ENCODE measurements at regions not wholly inside any gene's neighbourhood (a gene's known extent, or its start where the extent isn't known, plus 50 kb on each side); places are given as distances from the start of the nearest gene placed in this dataset.

DNA sequence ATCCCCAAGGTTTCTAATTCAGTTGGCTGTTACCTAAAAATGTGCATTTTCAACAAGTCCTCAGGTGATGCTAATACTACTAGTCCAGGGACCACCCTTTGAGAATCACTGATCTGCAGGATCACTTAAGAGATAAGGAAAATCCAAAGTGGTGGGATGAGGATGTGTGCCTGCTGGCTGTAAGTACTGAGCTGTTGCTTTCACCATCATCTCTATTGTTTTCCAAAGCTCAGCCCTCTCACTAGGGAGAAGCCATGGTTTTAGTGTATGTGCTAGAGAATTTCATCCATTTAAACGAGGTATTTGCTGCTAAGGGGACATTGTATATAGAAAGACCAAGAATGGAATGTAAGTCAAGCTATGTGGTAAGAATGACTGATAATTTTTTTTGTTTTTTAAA is 202.3 kb downstream of the KIF21A start:
- in situ Hi-C loops (cut with HindIII; ENCODE audit: low sequenced_read_pairs) = no loop called here

DNA sequence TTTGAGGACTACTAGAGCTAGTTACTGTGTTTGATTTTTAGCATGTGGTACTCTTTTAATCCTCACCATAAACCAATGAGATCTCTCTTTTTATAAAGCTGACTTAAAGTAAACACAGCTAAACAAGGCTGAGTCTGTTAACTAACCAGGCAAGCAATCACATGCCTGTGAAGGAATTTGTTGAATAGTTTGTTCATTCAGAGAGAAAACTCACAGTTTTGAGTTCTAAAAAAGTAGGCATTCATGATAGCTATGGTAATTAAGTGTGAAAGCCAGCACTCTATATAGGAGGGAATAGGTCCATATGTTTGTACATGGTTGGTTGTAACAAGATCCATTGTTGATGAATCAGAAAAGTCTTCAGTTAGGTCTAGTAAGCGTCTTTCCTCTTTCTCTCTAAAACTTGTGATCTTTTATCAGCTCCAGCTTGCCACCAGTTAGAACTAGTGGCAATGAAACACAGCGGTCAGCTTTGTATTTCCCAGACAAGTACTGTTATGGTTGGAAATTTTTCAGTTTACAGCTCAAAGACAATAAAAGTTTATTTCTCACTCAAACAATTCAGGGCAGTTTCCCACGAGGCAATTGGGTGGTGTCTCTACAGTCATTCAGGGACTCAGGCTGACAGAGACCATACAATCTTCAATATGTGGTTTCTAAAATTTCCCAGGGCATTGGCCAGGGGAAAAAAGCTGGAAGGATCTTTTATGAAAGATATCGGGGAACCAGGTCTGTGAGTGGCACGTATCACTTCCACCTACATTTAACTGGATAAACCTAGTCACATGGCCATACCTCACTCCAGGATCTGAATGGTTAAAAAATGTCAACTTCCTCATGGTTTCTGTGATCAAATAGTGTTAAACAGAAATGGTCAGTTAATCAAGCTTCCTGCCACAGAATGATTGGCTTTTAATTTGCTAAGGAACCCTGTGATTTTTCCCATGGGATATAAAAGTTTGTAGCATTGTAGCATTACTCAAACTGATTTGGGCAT is 203.1 kb downstream of the KIF21A start:
- in situ Hi-C loops (cut with HindIII; ENCODE audit: low sequenced_read_pairs) = no loop called here

DNA sequence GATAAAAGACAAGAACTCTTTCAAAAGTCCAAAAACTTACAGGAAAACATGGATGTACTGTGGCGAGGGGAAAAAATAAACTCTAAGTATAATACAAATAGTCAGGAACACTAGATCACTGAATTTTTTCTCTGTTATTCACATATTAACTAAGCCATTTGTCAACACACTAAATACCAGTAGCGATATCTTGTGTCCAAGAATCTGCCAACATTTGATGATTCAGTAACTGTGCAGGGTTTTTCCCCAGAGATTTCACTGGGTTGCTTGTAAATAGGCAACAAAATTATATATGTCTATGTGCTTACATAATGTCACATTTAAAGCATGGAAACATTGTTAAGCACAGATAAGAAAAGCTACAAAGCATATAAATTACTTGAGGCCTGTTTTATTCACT is 205.9 kb downstream of the KIF21A start:
- in situ Hi-C loops (cut with HindIII; ENCODE audit: low sequenced_read_pairs) = no loop called here

DNA sequence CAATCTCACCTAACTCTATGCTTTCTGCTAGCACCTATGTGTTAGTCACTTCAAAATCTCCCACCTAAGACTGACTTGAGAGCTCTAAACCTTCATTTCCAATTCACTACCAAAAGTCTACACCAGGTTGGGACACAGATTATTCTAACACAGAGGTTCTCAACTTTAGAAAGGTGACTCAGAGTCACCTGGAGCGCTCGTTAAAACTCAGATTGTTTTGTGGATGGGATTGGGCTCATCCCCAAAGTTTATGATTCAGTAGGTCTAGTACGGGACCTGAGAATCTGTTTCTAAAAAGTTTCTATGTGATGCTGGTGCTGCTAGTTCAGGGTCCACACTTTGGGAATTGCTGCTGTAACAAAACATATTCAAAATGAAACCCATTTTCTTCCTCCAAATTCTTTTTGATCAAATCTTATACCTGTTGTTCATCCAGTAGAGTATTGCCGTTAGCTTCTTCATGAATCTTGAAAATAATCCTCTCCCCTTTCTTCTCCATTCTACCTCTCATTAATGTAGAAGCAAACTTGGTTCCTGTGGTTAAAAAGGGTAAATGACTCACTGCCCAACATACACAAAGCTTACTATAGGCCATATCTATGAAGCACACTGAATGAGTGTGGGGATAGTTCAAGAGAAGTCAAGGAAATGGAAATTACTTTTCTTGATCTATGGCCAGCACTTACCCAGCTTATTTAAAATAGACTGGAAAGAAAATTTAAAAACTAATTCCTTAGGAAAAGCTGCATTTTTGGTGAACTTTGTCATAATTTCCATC is 206.7 kb downstream of the KIF21A start:
- in situ Hi-C loops (cut with HindIII; ENCODE audit: low sequenced_read_pairs) = no loop called here

DNA sequence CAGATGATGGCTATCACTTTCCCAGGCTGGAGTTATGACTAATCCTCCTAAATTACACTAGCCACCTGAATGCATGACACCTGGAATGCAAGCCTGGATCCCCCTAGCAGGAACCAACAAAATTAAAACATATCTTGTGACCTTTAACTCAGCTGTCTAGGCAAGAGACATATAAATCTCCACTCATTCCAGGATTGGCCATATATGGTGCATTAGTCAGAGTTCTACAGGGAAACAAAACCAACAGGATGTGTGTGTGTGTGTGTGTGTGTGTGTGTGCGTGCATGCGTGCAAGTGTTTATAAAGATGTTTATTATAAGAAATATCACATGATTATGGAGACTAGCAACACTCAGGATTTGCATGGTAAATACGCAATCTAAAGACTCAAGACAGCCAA is 212.8 kb downstream of the KIF21A start:
- in situ Hi-C loops (cut with HindIII; ENCODE audit: low sequenced_read_pairs) = no loop called here

DNA sequence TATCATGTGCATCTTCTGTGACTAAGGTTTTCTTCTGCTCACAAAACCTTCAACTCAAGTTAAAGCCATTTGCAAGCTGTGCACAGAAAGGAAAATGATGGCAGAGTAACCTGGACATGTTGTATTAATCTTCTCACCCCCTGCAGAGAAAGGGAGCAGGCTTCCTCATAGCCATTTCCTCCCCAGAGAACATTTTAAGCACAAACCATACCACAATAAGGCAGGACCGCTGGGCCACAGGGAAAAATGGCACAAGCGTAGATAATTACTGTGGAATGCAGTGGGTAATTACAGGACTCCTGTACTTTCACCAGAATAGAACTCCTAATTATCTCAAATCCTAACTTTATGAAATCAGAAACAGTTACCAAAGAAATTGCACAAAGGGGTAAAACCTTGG is 215.7 kb downstream of the KIF21A start:
- in situ Hi-C loops (cut with HindIII; ENCODE audit: low sequenced_read_pairs) = no loop called here

DNA sequence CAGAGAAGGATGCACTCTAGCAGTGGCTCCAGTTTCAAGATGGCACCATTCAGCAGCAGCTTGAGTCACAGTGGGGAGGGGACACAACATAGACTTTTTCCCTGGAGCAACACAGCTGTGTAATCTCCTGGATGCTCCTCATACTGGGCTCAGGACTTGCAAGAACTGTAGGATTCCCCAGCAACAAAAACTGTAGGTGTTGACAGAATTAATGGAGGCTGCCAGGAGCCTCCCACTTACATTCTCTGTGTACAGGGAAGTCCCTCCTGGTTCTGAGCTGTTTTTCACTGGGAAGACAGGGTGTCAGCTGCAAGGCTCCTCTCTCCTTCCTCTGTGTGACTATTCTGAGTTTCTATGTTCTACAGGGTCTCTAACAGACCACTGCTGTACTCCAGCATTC is 217.9 kb downstream of the KIF21A start:
- in situ Hi-C loops (cut with HindIII; ENCODE audit: low sequenced_read_pairs) = no loop called here

DNA sequence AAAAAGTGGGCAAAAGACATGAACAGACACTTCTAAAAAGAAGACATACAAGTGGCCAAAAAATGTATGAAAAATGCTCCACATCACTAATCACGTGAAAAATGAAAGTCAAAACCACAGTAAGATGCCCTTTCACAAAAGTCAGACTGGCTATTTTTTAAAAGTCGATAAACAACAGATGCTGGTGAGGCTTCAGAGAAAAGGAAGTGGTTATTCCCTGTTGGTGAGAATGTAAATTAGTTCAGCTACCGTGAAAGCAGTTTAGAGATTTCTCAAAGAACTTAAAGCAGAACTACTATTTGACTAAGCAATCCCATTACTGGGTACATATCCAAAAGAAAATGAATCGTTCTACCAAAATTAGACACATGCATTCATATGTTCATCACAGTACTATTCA is 237.0 kb downstream of the KIF21A start:
- in situ Hi-C loops (cut with HindIII; ENCODE audit: low sequenced_read_pairs) = no loop called here

DNA sequence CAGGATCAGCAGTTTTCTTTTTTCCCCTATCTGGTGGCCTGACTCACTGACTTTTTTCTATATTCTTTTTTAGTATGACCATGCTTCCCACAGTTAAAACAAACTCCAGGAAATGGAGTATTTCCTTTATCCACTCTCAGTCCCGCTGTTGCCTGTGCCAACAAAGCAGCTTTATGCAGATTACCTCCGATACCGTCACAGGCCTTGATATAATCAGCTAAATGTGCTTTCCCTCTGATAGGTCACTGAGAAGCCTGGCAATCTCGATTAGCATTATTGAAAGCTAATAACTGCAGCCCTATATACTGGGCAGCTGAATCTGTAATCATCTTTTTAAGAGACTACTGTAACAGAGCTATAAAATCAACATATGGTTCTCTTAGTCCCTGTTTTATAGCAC is 243.6 kb downstream of the KIF21A start:
- in situ Hi-C loops (cut with HindIII; ENCODE audit: low sequenced_read_pairs) = no loop called here

DNA sequence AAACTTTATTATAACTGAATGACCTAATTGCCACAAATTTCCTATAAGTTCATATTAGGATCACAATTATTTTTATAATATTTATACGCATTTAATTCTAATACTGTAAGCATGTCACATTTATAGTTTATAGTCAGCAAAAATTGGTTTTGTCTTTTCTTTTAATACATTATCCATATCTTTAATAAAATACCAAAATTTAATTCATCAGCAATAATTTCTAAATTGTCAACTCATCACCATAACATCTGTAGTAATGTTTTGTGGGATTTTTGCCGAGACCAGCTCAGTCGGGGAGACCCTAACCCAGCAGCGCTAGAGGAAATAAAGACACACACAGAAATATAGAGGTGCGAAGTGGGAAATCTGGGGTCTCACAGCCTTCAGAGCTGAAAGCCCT is 254.2 kb downstream of the KIF21A start:
- in situ Hi-C loops (cut with HindIII; ENCODE audit: low sequenced_read_pairs) = no loop called here

DNA sequence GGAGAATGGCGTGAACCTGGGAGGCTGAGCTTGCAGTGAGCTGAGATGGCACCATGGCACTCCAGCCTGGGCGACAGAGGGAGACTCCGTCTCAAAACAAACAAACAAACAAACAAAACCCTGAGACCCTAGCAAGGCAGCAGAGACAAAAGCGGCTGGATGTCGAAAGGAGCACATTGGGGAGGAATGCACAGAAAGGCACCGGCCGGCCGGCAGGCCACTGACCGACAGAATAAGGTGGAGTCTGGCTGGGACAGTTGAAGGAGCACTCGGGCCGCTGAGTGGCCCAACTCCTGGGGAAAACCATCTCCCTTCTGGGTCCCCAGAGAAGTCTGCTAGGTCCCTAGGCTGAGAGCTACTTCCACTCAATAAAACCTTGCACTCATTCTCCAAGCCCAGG is 256.2 kb downstream of the KIF21A start:
- in situ Hi-C loops (cut with HindIII; ENCODE audit: low sequenced_read_pairs) = no loop called here

DNA sequence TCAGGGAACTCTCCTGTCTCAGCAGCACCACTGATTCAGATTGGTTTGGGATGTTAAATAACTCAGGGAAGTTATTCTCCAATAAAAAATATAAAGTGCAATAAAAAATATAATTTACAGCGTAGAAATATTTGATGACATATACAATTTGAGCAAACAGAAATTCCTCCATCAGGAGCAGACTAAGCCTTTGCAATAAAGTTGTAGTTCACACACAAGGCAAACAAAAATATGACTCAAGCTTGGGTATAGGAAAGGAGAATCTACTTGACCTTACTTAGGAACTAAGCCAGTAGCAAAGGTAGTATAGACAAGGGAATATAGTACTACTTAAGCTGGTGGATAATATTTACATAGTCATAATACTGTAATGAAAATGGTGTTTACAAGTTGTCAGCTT is 264.1 kb downstream of the KIF21A start:
- in situ Hi-C loops (cut with HindIII; ENCODE audit: low sequenced_read_pairs) = no loop called here

DNA sequence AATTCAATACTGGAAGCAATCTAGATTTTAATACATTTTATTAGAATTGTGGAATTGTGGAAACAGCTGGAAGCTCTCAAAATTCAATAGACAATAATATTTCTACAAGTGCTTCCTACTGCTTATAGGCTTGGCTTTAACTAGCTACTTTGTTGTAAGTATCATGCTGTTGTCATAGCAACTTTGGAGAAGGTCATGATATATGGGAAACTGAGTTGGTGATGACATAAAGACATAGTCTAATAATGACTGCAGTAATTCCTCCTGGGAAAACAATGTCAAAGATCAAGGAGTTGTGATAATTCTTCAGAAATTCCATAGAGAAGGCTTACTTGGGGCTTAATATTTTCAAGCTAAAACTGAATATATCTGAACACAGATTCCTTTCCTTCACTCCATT is 266.6 kb downstream of the KIF21A start:
- in situ Hi-C loops (cut with HindIII; ENCODE audit: low sequenced_read_pairs) = no loop called here

DNA sequence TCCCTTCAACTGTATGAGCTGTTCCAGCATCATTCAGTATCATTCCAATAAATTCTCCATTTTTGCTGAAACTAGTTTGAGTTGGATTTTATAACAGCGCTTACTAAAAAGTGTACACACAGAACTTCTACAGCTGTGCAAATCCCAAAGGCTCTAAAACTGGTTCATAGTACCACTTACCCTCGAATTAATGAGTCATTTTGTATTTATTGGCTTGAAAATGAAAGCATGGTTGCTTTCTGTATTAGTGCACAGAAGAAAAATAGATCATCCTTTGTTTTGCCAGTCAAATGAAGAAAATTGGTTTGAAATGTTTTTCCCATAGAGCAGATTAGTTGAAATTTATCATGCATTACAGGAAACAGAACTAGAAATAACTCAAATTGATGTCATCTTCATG is 268.3 kb upstream of the CPNE8 start:
- in situ Hi-C loops (cut with HindIII; ENCODE audit: low sequenced_read_pairs) = no loop called here

DNA sequence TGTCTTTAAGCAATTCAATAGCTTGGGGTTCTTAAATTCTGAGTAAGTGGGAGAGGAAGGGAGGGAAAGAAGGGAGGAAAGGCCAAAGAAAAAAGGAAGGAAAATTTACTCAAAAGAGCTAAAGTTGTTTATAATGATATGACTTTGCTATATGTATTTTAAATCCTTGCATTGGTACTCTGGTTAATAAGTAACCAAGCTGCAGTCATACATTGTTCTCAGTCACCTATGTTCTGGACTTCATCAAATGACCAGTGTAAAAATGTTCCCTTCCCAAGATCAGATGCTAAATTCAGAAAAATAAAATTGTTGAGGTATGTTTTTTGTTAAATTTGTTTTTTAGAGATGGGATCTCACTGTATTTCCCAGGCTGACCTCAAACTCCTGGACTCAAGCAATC is 259.9 kb upstream of the CPNE8 start:
- in situ Hi-C loops (cut with HindIII; ENCODE audit: low sequenced_read_pairs) = no loop called here

DNA sequence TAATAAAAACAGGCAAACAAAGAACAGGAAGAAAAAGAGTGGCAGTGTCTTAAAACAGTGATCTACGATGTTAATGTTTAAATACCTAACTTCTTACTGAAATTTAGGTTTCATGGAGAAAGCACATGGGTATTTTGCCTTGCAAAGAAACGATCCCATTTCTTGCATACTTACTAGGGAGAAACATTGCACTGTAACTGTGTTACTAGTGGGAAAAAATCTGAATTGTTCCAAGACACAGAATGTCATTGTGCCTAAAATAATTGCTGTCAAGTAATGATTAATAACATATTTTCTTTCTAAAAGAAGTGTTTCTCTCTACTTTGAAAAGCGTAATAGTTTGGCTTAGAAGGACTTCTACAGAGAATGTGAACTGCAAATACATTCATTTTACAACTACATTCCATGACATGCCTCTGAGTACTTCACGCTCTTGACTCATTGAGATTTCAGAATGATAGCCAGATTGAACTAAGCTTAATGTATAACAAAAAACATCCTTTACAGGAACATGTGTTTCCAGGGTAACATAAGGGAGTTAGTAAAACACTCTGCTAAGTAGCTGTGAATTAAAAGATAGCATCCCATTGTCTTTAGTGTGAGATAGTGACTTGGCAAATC is 256.2 kb upstream of the CPNE8 start:
- in situ Hi-C loops (cut with HindIII; ENCODE audit: low sequenced_read_pairs) = no loop called here

DNA sequence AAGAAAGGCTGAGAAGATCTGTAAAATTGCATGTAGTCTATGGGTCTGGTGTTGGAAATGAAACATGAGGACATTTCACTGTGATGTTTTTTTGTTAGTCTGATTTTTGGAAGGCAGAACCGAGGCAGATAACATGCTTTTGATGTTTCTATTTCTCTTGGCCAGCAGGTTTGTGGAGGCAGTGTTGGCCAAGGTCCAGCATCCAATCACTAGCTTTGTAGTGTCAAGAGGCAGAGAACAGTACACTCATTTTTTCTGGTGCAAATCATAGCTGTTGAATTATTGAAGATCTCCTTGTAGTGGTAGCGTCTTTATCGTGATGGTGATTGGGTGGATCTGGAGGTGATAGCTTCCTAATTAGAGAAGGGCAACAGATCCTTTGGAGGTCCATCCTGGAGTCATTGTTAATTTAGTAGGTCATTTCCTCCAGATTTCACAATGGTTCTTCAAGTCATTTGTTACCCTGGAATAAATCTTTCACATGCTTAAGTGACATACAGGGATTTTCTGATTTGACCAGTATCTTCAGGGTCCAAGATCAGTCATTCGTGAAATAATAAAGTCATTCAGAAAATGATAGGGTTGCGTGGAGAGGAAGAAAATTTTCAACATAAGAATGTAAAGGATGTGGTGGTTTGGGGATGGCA is 252.4 kb upstream of the CPNE8 start:
- in situ Hi-C loops (cut with HindIII; ENCODE audit: low sequenced_read_pairs) = no loop called here

DNA sequence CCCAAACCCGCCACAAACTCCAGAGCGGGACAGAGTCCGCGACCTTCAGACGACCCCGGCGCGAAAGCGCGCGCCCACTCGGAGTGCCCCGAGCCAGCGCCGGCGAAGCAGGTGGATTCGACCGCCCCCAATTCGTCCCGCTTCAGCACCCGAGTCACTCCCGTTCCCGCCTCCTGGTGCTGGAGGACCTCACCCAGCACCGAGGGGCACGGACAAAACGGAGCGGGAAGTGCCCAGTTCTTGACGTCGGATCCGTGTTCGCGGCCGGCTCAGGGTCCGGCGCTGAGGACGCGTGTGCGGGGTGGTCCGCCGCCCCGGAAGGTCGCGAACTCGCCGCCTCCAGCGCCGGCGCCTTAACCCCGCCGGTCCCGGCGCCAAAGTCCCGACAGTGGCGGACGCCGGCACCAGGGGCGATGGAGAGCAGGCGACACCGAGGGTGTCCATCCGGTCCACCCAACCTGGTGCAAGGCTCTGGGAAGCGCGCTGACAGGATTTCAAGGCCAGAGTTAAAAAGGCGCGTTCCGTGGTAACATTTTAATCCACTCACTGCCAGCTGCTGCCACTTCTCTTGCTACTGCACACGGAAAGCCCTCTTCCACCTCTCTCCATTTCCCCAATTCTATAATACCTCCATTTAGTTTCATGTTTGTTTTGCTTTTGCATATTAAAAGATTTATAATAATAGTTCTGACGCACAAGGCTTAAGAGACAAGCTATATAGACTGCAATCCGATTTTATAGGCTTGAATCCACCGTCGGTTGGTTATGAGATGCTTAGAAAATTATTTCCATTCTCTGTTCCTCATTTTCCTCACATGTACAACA is 240.0 kb upstream of the CPNE8 start:
- in situ Hi-C loops (cut with HindIII; ENCODE audit: low sequenced_read_pairs) = no loop called here

DNA sequence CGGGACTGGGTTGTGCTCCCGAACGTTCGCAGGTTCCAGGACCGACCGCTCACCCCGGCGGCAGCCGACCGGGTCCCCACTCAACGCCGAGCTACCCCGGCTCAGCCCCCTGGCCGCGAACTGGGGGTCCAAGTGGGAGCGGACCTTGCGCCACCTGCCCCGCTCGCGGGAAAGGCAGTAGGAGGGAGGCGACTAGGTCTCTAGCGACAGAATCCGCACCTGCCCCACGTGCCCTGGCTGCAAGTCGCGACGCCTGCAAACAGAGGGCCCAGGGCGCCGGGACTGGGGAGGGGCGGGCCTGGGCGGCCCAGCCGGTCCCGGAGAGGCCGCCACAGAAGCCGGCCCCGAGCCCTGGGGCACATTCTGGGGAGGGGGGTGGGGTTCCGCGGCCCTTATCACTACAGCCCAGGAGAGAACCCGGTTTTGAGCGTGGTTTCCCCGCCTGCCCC is 239.2 kb upstream of the CPNE8 start:
- in situ Hi-C loops (cut with HindIII; ENCODE audit: low sequenced_read_pairs) = no loop called here

DNA sequence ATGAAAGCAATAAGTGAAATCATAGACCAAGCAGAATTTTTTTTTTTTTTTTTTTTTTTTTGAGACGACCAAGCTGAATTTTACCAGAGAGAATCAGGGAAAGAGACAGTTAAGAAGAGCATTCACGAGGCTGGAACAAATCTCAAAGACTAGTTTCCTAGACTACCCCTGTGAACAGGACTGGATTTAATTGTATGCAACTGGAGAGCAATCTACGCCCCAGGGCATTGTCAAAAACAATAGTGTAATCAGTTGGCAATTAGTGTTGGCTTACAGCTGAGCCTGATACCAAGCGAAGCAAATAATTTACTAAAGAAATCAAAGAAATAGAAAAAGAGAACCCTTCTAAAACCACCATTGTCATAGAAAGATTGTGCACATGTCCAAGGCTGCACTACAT is 232.9 kb upstream of the CPNE8 start:
- in situ Hi-C loops (cut with HindIII; ENCODE audit: low sequenced_read_pairs) = no loop called here

Data from endothelial cell of hepatic sinusoid (primary cell).